Common myeloid progenitor, CD34-positive (primary cell): ENCODE measurements at regions not wholly inside any gene's neighbourhood (a gene's known extent, or its start where the extent isn't known, plus 50 kb on each side); places are given as distances from the start of the nearest gene placed in this dataset.

Experiments used
- CTCF ChIA-PET: fragments of 350-600 bp; sonication (Branson Sonifier 250); formaldehyde crosslinking; loops from one replicate; lab custom pipeline; 2021; ENCODE audit warnings: antibody characterized with exemption; lab: Charles Lee
- POLR2A ChIA-PET: fragments of 350-600 bp; sonication (Branson Sonifier 250); formaldehyde crosslinking; loops from one replicate; lab custom pipeline; 2021; ENCODE audit warnings: antibody characterized with exemption; lab: Charles Lee
- DNase-seq, 3 donors: peaks; one replicate each; pipeline versions ENCODE4 v3.0.0 to v3.0.0-alpha.2; 2013
- H3K27ac ChIP-seq, 2 experiments: 1 replicate in 1 of 2; 2 replicates in 1 of 2; pipeline ENCODE4 v1.7.0; 2013; ENCODE audit warnings: inconsistent platforms in 2 of 2, low read length in 2 of 2, mild to moderate bottlenecking in 2 of 2, low read depth in 1 of 2, moderate library complexity in 1 of 2; ENCODE audit not compliant: severe bottlenecking in 2 of 2, insufficient read depth in 1 of 2, poor library complexity in 1 of 2
- H3K27me3 ChIP-seq, 5 experiments: replicated peaks in 2 of 5; 1 replicate in 3 of 5; 2 replicates in 2 of 5; pipeline versions ENCODE4 v1.6.1 to v1.7.0; 2013; ENCODE audit warnings: low read length in 4 of 5, mild to moderate bottlenecking in 2 of 5, moderate library complexity in 2 of 5, inconsistent platforms in 1 of 5; ENCODE audit not compliant: insufficient read depth in 5 of 5, control insufficient read depth in 4 of 5
- H3K36me3 ChIP-seq, 4 experiments: 1 replicate in 2 of 4; 2 replicates in 2 of 4; pipeline versions ENCODE4 v1.6.1 to v1.7.0; 2013; ENCODE audit warnings: low read length in 3 of 4, control low read depth in 1 of 4, mild to moderate bottlenecking in 1 of 4; ENCODE audit not compliant: control insufficient read depth in 4 of 4, insufficient read depth in 4 of 4
- H3K4me1 ChIP-seq, 4 experiments: 1 replicate in 3 of 4; 2 replicates in 1 of 4; pipeline versions ENCODE4 v1.6.1 to v1.7.1; 2013; ENCODE audit warnings: low read length in 3 of 4, mild to moderate bottlenecking in 3 of 4, control low read depth in 1 of 4, inconsistent platforms in 1 of 4, moderate library complexity in 1 of 4; ENCODE audit not compliant: control insufficient read depth in 4 of 4, insufficient read depth in 4 of 4; ENCODE audit errors: control extremely low read depth in 1 of 4
- H3K4me3 ChIP-seq, 7 experiments: 1 replicate in 4 of 7; 2 replicates in 3 of 7; pipeline versions ENCODE4 v1.5.1 to v1.7.0; 2013; ENCODE audit warnings: mild to moderate bottlenecking in 7 of 7, low read length in 6 of 7, moderate library complexity in 6 of 7, inconsistent platforms in 2 of 7, low read depth in 2 of 7, control low read depth in 1 of 7; ENCODE audit not compliant: insufficient read depth in 4 of 7, control insufficient read depth in 1 of 7; ENCODE audit errors: extremely low read depth in 1 of 7
- H3K9me3 ChIP-seq, 5 experiments: 1 replicate in 4 of 5; 2 replicates in 1 of 5; pipeline versions ENCODE4 v1.6.1 to v1.7.1; 2013; ENCODE audit warnings: low read length in 4 of 5, mild to moderate bottlenecking in 2 of 5, inconsistent platforms in 1 of 5, low read depth in 1 of 5, moderate library complexity in 1 of 5; ENCODE audit not compliant: control insufficient read depth in 4 of 5, insufficient read depth in 2 of 5; ENCODE audit errors: control extremely low read depth in 1 of 5
- WGBS: methylation state at CpG from one replicate; pipeline ENCODE4 v1.1.5; 2013; ENCODE audit not compliant: insufficient coverage; 5-methylcytosine and 5-hydroxymethylcytosine counted together

- H3K4me3 ChIP-seq, result no peak overlapping the region
- CTCF ChIA-PET, result no interaction called here
- H3K9me3 ChIP-seq, result no peaks in the 10 kb centered on the region
- H3K4me1 ChIP-seq, result no peaks in the 10 kb centered on the region
- no peak overlapping the region for H3K27ac ChIP-seq
- H3K27me3 ChIP-seq, result peaks cover 0 to 2% (median 0%) of the 10 kb centered on the region in 5 experiments
- POLR2A ChIA-PET, result no interaction called here
- WGBS, result no CpG with 5 or more reads among the region's 1 CpG
- DNase-seq, result no peak
- no peaks in the 10 kb centered on the region for H3K36me3 ChIP-seq
Measured at GRCh38 chr5:114266374-114266773, 95.5 kb upstream of the KCNN2 start.

DNA sequence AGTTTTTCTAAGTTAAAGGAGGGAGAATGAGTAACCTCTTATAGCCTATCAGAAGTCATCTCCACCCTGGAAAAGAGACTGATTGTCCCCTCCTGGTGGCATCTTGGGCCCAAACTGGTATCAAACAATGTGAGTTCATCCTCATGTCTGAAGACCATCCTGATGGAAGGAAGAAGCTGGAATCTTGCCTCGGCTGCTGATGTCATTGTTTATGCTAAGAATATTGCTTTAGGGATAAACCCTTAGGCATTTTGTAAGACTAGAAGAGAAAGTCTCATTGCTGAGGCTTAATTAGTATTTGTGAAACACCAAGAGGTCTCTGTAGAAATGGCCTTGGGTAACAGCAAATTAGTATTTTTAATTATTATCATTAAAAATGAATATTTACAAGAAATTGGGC, 65.7 kb upstream of the KCNN2 start:
- no peak for DNase-seq
- Histone ChIP-seq H3K4me3 (no peak overlapping the region), H3K36me3 (no peaks in the 10 kb centered on the region), H3K9me3 (no peaks in the 10 kb centered on the region), H3K27me3 (peaks cover 0 to 3% (median 0%) of the 10 kb centered on the region in 5 experiments), H3K4me1 (no peaks in the 10 kb centered on the region), H3K27ac (no peak overlapping the region)
- ChIA-PET CTCF (no interaction called here), POLR2A (no interaction called here)
- WGBS, result 82% methylated on average over 1 of the region's 1 CpG

- no peak overlapping the region for H3K4me3 ChIP-seq
- no peaks in the 10 kb centered on the region for H3K9me3 ChIP-seq
- 100% methylated on average over 1 of the region's 3 CpGs for WGBS
- no peak for DNase-seq
- CTCF ChIA-PET, result no interaction called here
- no peak overlapping the region for H3K27ac ChIP-seq
- H3K27me3 ChIP-seq, result peaks cover 0 to 3% (median 0%) of the 10 kb centered on the region in 5 experiments
- H3K36me3 ChIP-seq, result no peaks in the 10 kb centered on the region
- POLR2A ChIA-PET, result no interaction called here
- no peaks in the 10 kb centered on the region for H3K4me1 ChIP-seq
Measured at GRCh38 chr5:114297915-114298314, 64.0 kb upstream of the KCNN2 start.

DNA sequence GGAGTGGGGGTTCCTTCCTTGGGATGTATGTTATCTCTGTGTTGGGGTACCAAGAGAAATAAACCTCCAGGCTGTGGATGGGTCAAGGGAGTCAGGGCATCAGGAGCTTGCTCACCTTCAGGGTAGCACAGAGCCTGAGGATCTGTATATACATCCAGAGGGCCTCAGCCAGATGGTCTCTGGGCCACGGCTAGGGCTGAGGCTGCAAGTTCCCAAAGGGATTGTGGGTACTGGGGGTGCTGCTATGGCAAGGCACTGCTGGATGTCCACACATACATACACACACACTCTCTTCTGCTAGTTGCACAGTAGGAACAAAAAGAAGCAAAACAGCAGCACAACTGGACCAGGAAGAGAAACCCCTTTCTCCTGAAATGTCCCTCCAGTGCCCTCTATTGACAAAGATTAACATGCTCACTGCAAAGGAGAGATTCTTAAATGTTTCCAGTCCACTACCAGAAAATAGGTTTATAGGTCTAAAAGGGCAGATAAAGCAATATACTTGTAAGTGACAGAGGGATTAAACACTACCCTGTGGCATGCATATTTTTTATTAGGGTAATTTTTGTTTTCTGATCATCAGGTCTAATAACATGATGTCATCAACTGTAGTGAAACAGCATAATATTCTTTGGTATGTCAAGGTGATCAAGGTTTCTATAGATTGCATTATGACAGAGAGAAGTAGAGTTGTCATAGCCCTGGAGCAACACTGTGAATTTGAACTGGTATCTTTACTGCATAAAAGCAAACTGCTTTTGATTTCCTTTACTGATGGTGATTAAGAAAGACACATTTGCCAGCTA, 56.3 kb upstream of the KCNN2 start:
- DNase-seq, result peak in 2 of 3 donors; percentile 6 to 15
- H3K27me3 ChIP-seq, result no peaks in the 10 kb centered on the region

GRCh38 chr5:114308017-114308416, 53.9 kb upstream of the KCNN2 start:
- H3K9me3 ChIP-seq, result no peaks in the 10 kb centered on the region
- ChIA-PET CTCF (interaction anchor here (0.9 kb wide), 1 partner anchor 21 kb away, joined by 3 read pairs; no protein-coding TSS in a partner anchor), POLR2A (no interaction called here)
- H3K27ac ChIP-seq, result no peak overlapping the region
- no CpG with 5 or more reads among the region's 1 CpG for WGBS
- no peaks in the 10 kb centered on the region for H3K4me1 ChIP-seq
- no peaks in the 10 kb centered on the region for H3K27me3 ChIP-seq
- no peak overlapping the region for H3K4me3 ChIP-seq
- DNase-seq, result no peak
- no peaks in the 10 kb centered on the region for H3K36me3 ChIP-seq

More for the DNA sequence above, 56.3 kb upstream of the KCNN2 start:
- Histone ChIP-seq H3K4me3 (no peak overlapping the region), H3K9me3 (no peaks in the 10 kb centered on the region), H3K4me1 (no peaks in the 10 kb centered on the region), H3K36me3 (no peaks in the 10 kb centered on the region), H3K27ac (no peak overlapping the region)
- WGBS, result no CpG with 5 or more reads among the region's 1 CpG
- ChIA-PET CTCF (no interaction called here), POLR2A (no interaction called here)

GRCh38 chr5:114308508-114308907, 53.4 kb upstream of the KCNN2 start:
- H3K9me3 ChIP-seq, result no peaks in the 10 kb centered on the region
- DNase-seq, result no peak
- no peak overlapping the region for H3K27ac ChIP-seq
- no peaks in the 10 kb centered on the region for H3K4me1 ChIP-seq
- no CpG with 5 or more reads among the region's 1 CpG for WGBS
- H3K36me3 ChIP-seq, result no peaks in the 10 kb centered on the region
- no peaks in the 10 kb centered on the region for H3K27me3 ChIP-seq
- POLR2A ChIA-PET, result no interaction called here
- CTCF ChIA-PET, result interaction anchor here (0.9 kb wide), 1 partner anchor 20 kb away, joined by 3 read pairs; no protein-coding TSS in a partner anchor
- H3K4me3 ChIP-seq, result no peak overlapping the region

GRCh38 chr5:114310666-114311065, 51.2 kb upstream of the KCNN2 start:
- no peak overlapping the region for H3K27ac ChIP-seq
- WGBS, result 67% methylated on average over 1 of the region's 2 CpGs
- no peaks in the 10 kb centered on the region for H3K4me1 ChIP-seq
- H3K9me3 ChIP-seq, result no peaks in the 10 kb centered on the region
- H3K27me3 ChIP-seq, result no peaks in the 10 kb centered on the region
- no peaks in the 10 kb centered on the region for H3K36me3 ChIP-seq
- DNase-seq, result no peak
- H3K4me3 ChIP-seq, result no peak overlapping the region
- POLR2A ChIA-PET, result no interaction called here
- CTCF ChIA-PET, result no interaction called here
